ENCODE measurements at regions not wholly inside any gene's neighbourhood (a gene's known extent, or its start where the extent isn't known, plus 50 kb on each side); places are given as distances from the start of the nearest gene placed in this dataset.
A peak's percentile ranks its signal among the peaks of the same experiment; 100 is the strongest.

DNA sequence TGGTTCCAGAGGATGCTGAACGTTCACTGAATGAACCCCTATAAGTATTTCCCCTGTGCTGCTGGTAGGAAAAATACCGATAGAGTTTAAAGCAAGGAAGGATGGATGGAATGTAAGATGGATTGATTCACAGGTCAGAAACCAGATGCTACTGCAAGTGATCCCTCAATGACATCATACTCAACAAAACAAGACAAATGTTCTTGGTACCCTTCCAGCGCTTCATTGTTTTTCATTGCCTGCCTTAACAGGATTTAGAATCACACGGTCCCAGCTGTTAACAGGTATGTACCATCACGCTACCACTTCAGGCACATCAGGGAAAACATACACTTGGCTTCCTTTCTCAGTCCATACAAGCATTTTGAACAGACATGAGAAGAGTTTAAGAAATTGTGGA, 118.1 kb upstream of the TLR3 start:
- Histone ChIP-seq H3K23me2 (ENCODE audit: low read depth, low read length) (no peaks in the 10 kb centered on the region), H3K4me1 (replicated peaks in 1 of 4; ENCODE audit: control insufficient read depth in 3 of 4, insufficient read depth in 4 of 4, low read length in 3 of 4) (peaks cover 0 to 4% (median 2%) of the 10 kb centered on the region in 4 experiments; a peak in 2 of 7 replicates), H3K9ac (replicated peaks in 1 of 4; ENCODE audit: extremely low read depth in 1 of 4, low read depth in 3 of 4, low read length in 3 of 4) (no peak overlapping the region), H2BK5ac (ENCODE audit: low read depth, low read length) (no peak overlapping the region), H2BK15ac (ENCODE audit: low read length) (peak overlapping the region; percentile 21; the same call in 1 of the 2 replicates), H3K4me3 (ENCODE audit: extremely low read depth in 1 of 4, insufficient read depth in 2 of 4, low read depth in 3 of 4, low read length in 4 of 4) (no peak overlapping the region), H3K56ac (replicated peaks; ENCODE audit: insufficient read length, low read depth, low read length) (no peak overlapping the region), H4K20me1 (replicated peaks in 1 of 2; ENCODE audit: control insufficient read depth in 1 of 2, insufficient read depth in 2 of 2, low read length in 2 of 2) (no peaks in the 10 kb centered on the region), H3K18ac (ENCODE audit: extremely low read depth, low read length) (no peak overlapping the region), H3K36me3 (ENCODE audit: control insufficient read depth in 2 of 4, insufficient read depth in 4 of 4, low read length in 3 of 4) (no peaks in the 10 kb centered on the region), H2BK12ac (ENCODE audit: low read depth, low read length) (no peak overlapping the region), H4K8ac (ENCODE audit: extremely low read depth, insufficient read depth, low read length) (no peak overlapping the region), H3K27me3 (replicated peaks in 1 of 4; ENCODE audit: control insufficient read depth in 3 of 4, extremely low read depth in 1 of 4, insufficient read depth in 3 of 4, low read length in 3 of 4) (no peaks in the 10 kb centered on the region), H2AFZ (ENCODE audit: low read length) (0 out of 2 replicates have a peak overlapping the region, but pooled peaks have one; percentile 12), H3K27ac (ENCODE audit: low read depth, low read length) (no peak overlapping the region), H3K4me2 (ENCODE audit: insufficient read depth in 1 of 2, low read depth in 2 of 2, low read length in 2 of 2) (no peak overlapping the region), H3K23ac (ENCODE audit: insufficient read length) (no peak overlapping the region), H3K9me3 (ENCODE audit: insufficient read depth in 2 of 2, low read depth in 1 of 2, low read length in 1 of 2) (no peaks in the 10 kb centered on the region), H2BK20ac (ENCODE audit: low read length) (no peak overlapping the region; the same call in 1 of the 2 replicates), H3K79me2 (ENCODE audit: control insufficient read depth in 1 of 2, insufficient read depth in 2 of 2, low read length in 2 of 2) (no peaks in the 10 kb centered on the region), H3K79me1 (ENCODE audit: low read depth, low read length) (no peaks in the 10 kb centered on the region), H3K14ac (ENCODE audit: insufficient read length) (no peak overlapping the region), H2AK5ac (ENCODE audit: low read depth, low read length) (no peak overlapping the region), H4K91ac (replicated peaks; ENCODE audit: insufficient read length, low read length) (no peak overlapping the region), H2BK120ac (replicated peaks; ENCODE audit: low read depth, low read length) (no peak overlapping the region), H4K5ac (ENCODE audit: insufficient read length, low read depth, low read length) (no peak overlapping the region), H3K4ac (replicated peaks; ENCODE audit: insufficient read length, low read depth, low read length) (no peak overlapping the region)
- CTCF ChIA-PET (ENCODE audit: partially characterized antibody) = interaction anchor here (1.2 kb wide), 1 partner anchor 71 kb away, joined by 3 read pairs; no protein-coding TSS in a partner anchor
- FAIRE-seq (no peak), DNase-seq (ENCODE audit: low read depth in 1 of 2, low spot score in 2 of 2) (no peak)
- POLR2A ChIA-PET (ENCODE audit: partially characterized antibody) = no interaction called here
- TF ChIP-seq EZH2 (IDR thresholded peaks at IDR 0.05; ENCODE audit: low read depth, low read length, severe bottlenecking) = no peak
- 85% methylated on average over 5 of the region's 5 CpGs; no CpG with 5 or more reads in 1 of the 2 experiments for WGBS, 2 experiments (ENCODE audit: extremely low coverage in 1 of 2, insufficient coverage in 1 of 2, insufficient read length in 1 of 2, insufficient replicate concordance in 2 of 2, low coverage in 1 of 2, low lambda C conversion rate in 2 of 2, missing lambda C conversion rate in 1 of 2)

Measured in H1 (cell line).